ENCODE measurements at regions not wholly inside any gene's neighbourhood (a gene's known extent, or its start where the extent isn't known, plus 50 kb on each side); places are given as distances from the start of the nearest gene placed in this dataset.

DNA sequence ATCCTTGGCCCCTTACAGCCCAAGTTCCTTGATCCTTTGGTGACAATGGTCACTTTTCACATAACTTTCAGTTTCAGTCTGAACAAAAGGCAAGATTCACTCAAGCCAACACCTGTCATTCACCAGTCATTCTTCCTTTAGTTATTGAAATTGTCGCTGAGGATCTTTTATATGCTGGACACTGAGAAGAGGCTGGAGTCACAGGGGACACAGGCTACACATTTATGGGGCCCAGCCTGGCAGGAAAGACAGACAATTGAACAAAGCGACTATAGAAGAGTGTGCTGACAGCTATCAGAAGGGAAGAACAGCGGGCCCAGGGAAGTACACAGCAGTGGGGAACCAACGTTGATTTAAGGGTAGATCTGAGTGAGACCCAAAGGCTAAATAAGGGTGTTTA is 69.8 kb upstream of the PROK2 start:
- no peak for TF ChIP-seq POLR2A (IDR thresholded peaks at IDR 0.05)
- no peak for TF ChIP-seq CTCF (IDR thresholded peaks at IDR 0.05)
- Histone ChIP-seq H3K9me3 (no peaks in the 10 kb centered on the region), H3K27ac (no peak overlapping the region), H3K36me3 (ENCODE audit: low read depth, missing control alignments) (no peaks in the 10 kb centered on the region), H3K4me3 (no peak overlapping the region), H3K27me3 (no peaks in the 10 kb centered on the region), H3K4me1 (no peaks in the 10 kb centered on the region)
- intact Hi-C loops (cut with DNase I; ENCODE audit: low total_unique reads): no loop called here
- WGBS, 2 donors: 88 to 92% methylated on average over 4 of the region's 4 CpGs
- no peak for DNase-seq

GRCh38 chr3:71854096-71854495 is 69.1 kb upstream of the PROK2 start:
- WGBS, 2 donors: 84 to 90% methylated on average over 4 to 5 of the region's 5 CpGs
- H3K4me3 ChIP-seq: no peak overlapping the region
- H3K9me3 ChIP-seq: no peaks in the 10 kb centered on the region
- intact Hi-C loops (cut with DNase I; ENCODE audit: low total_unique reads): no loop called here
- no peaks in the 10 kb centered on the region for H3K36me3 ChIP-seq (ENCODE audit: low read depth, missing control alignments)
- TF ChIP-seq CTCF (IDR thresholded peaks at IDR 0.05) (no peak), POLR2A (IDR thresholded peaks at IDR 0.05) (no peak)
- no peaks in the 10 kb centered on the region for H3K4me1 ChIP-seq
- H3K27ac ChIP-seq: no peak overlapping the region
- no peak for DNase-seq
- no peaks in the 10 kb centered on the region for H3K27me3 ChIP-seq

DNA sequence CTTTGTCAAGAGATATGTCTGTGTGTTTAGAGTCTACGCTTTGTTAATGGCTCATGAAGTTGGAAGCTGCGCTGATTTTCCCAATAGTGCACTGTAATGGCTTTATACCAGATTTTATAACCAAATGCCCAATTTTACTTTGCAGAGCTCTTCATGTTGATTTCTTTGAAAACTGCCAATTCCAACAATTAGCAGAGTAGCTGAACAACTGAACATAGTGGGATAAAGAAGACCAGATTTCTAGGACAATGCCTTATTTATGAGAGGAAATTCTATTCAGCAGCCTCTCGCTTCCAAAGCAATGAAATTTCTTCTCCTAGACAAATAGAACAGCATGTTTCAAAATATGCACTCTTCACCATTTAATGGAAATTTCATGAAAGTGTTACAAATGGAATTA is 66.9 kb upstream of the PROK2 start:
- intact Hi-C loops (cut with DNase I; ENCODE audit: low total_unique reads): no loop called here
- Histone ChIP-seq H3K4me1 (no peaks in the 10 kb centered on the region), H3K4me3 (no peak overlapping the region), H3K9me3 (no peaks in the 10 kb centered on the region), H3K27me3 (no peaks in the 10 kb centered on the region), H3K36me3 (ENCODE audit: low read depth, missing control alignments) (no peaks in the 10 kb centered on the region), H3K27ac (no peak overlapping the region)
- no peak for DNase-seq
- 76 to 88% methylated on average over 3 of the region's 3 CpGs for WGBS, 2 donors
- TF ChIP-seq CTCF (IDR thresholded peaks at IDR 0.05): no peak
- TF ChIP-seq POLR2A (IDR thresholded peaks at IDR 0.05): no peak

DNA sequence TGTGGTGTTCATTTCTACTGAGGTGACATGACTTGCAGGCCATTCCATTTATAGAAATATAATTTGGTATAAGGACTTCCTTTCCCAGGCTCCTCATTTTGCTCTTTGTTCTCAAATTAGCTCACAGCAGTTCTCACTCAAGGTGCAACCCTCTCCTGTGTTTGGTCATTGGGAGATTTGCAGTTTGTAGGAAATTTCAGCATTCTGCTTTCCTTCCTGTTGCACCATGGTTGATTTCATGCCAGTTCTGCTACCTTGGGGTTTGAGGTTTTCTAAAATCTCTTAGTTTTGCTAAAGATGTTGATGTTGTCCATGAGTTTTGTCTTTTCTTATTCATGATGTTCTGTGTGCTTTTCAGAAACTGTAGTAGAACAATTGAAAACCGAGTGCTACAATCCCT is 65.7 kb upstream of the PROK2 start:
- Histone ChIP-seq H3K27me3 (no peaks in the 10 kb centered on the region), H3K36me3 (ENCODE audit: low read depth, missing control alignments) (no peaks in the 10 kb centered on the region), H3K9me3 (no peaks in the 10 kb centered on the region), H3K27ac (no peak overlapping the region), H3K4me1 (no peaks in the 10 kb centered on the region), H3K4me3 (no peak overlapping the region)
- TF ChIP-seq CTCF (IDR thresholded peaks at IDR 0.05) (no peak), POLR2A (IDR thresholded peaks at IDR 0.05) (no peak)
- 78 to 82% methylated on average over 1 of the region's 1 CpG for WGBS, 2 donors
- intact Hi-C loops (cut with DNase I; ENCODE audit: low total_unique reads): no loop called here
- DNase-seq: no peak

DNA sequence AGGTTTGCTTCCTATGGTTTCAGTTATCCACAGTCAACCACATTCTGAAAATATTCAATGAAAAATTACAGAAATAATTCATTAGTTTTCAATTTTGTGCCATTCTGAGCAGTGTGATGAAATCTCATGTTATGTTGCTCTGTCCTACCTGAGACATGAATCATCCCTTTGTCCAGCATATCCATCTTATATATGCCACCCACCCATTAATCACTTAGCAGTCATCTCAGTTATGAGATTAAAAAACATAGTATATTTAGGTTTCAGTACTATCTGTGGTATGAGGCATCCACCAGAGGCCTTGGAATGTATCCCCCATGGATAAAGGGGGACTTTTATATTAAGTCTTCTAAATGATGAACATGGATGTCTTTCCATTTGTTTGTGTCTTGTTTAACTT is 64.7 kb upstream of the PROK2 start:
- Histone ChIP-seq H3K9me3 (no peaks in the 10 kb centered on the region), H3K27me3 (no peaks in the 10 kb centered on the region), H3K4me3 (no peak overlapping the region), H3K36me3 (ENCODE audit: low read depth, missing control alignments) (no peaks in the 10 kb centered on the region), H3K4me1 (no peaks in the 10 kb centered on the region), H3K27ac (no peak overlapping the region)
- intact Hi-C loops (cut with DNase I; ENCODE audit: low total_unique reads): no loop called here
- DNase-seq: no peak
- TF ChIP-seq CTCF (IDR thresholded peaks at IDR 0.05) (no peak), POLR2A (IDR thresholded peaks at IDR 0.05) (no peak)

All from testis (tissue), 2 donors.